Kasumi-1 (cell line): ENCODE measurements at regions not wholly inside any gene's neighbourhood (a gene's known extent, or its start where the extent isn't known, plus 50 kb on each side); places are given as distances from the start of the nearest gene placed in this dataset.

Source experiments
- DNase-seq, 2 experiments: peaks; one replicate each; lab custom pipeline; 2025; lab: John Stamatoyannopoulos, UW

DNA sequence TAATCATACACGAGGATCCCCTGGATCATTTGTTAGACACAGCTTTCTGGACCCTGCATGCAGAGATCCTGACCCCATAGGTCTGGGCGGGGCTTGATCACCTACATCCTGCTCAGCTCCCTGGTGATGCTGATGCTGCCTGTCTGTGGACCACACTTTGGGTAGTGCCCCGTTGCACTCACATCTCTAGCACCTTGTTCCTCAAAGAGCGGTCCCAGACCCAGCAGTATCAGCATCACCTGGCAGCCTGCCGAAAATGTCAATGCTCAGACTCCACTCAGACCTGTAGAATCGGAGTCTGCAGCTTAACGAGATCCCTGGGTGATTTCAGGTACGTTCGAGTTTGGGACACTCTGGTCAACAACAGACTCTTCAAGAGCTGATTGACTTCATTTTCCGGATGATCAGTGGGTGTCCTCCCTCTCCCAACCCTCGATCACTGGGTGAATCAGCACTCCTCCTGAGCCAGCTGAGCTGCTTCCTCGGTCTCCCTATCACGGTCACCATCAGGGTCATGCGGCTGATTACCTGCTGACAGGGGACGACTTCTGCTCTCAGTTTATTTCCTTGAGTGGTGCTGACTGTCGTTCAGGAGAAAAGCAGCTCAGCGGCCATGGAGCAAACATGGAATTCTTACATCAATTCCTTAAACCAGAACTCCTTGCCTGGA is 150.6 kb upstream of the RAB12 start:
- no peak for DNase-seq

DNA sequence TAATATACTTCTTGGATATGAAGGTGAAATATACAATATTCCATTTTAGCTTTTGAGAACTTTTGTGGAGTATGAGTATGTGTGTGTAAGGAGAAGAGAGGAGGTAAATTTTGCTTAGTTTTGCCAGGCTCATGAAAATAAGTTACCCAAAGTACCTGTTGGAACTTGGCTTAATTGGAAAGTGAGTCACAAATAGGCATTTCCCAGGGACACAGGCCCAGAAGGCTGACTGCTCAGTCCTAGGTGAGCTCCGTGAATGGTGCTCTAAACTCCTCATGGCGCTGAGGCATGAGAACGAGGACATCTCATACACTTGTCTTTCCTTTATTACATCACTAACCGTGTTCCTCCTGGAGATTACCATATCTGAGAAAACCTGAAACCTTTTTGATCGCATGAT is 148.5 kb upstream of the RAB12 start:
- no peak for DNase-seq

DNA sequence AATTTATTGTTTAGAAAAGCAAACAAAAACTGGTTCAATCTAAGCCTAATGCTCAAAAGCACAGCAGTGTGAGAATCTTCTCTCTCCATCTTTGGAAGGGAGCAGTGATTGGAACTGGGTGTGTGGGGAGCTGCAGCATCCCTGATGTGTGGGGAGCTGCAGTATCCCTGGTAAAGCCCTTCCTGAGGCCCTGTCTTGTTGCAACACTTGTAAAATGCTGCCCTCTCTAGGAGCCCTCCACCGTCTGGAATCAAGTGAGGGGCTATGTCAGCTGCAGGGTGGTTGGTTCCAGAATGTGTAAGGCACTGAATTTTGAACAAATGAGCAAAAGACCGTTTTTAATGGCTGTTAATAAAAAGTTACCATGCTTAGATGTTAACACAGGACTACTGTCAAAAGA is 147.7 kb upstream of the RAB12 start:
- DNase-seq = no peak

DNA sequence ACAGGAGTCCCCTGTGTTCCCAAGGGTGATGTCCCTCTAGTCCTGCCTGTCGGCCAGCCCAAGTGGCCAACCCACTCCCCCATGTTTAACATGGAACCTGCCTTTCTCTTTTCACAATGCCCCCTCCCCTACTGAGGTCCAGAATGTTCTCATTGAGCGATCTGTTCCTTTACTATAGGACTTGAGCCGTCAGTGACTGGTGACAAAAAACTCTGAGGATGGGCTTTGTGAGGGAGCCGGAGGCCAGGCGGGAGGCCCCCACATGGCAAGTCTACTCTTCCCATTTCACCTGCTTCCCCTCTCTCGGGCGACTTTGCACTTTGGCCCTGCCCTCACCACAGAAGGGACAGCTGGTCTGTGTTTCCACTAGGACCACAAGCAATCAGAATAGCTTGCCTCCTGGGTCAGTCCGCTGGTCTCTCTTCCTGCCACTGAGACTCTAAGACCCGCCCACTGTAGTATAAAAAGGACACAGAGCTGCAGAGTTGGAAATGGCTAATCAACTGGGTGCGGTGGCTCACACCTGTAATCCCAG is 146.5 kb upstream of the RAB12 start:
- no peak for DNase-seq

- DNase-seq = no peak
Observed at GRCh38 chr18:8463791-8464190, 145.4 kb upstream of the RAB12 start.

DNA sequence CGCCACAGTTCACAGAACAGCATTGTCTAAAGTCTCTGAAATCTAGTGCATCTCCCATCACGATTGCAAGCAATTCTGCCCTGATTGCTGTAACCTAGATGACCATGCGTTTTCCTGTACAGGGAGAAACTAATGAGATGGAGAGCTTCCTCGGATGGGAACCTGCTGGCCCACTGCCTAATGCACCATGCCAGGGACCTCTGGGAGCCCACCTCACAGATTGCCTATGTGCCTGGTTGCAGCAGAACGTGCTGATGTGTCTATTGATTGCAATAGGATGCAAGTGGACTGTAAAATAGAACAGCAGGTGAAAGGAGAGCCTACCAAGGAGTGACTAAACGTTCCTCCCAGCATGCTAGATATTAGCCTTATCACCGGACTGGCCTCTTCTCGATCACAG is 141.0 kb upstream of the RAB12 start:
- no peak for DNase-seq

GRCh38 chr18:8468921-8469335 is 140.3 kb upstream of the RAB12 start:
- no peak for DNase-seq

DNA sequence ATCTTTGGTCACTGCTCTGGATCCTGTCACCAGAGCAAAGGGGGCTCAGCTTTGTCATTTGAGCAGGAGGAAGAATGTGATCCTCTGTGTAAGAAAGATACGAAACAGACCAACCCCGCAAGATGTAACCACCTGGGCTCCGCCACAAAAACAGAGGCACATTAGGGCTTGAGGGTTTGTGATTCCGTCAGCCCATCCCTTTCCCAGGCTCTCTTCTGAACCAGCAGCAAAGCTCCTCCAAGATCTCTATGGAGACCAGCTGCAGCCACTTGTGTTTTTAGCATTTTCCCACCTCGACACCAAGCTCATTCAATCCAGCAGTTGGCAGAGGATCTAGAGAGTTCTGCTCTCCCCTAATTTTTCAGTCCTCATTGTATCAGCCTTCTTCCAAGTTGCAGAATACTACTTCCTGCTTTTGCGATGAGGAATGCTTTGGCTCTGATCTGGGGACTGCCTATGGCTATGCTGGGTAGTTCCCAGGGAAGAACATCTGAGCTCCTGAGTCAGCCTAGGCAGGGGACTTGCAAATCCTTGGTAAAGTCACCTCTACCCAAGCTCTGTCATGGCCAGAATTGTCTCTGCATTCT is 139.6 kb upstream of the RAB12 start:
- no peak for DNase-seq

GRCh38 chr18:8471372-8471771 is 137.9 kb upstream of the RAB12 start:
- no peak for DNase-seq

- no peak for DNase-seq
Observed at GRCh38 chr18:8474661-8475060, 134.6 kb upstream of the RAB12 start.

GRCh38 chr18:8477615-8478014 is 131.6 kb upstream of the RAB12 start:
- no peak for DNase-seq

GRCh38 chr18:8478166-8478967 is 130.9 kb upstream of the RAB12 start:
- peak; percentile 45 to 61 for DNase-seq

GRCh38 chr18:8478968-8479370 is 130.3 kb upstream of the RAB12 start:
- DNase-seq = no peak

DNA sequence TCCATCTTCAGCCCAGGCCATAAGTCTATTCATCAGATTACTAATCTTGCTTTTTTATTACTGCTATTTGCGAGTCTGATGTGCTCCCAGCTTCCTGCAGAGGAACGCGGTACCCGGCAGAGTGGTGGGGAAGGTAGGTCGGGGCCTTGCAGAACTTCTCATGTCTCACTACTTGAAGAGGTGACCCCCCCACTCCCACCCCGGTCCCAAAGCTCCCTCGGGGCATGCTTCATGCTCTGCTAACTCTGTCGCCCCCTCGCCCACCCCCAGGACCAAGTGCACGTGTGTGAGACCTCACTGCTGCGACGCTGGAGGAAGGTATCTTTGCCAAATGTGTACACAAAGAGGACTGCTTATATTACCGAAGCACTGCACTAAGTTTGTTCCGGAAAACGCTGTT is 129.4 kb upstream of the RAB12 start:
- no peak for DNase-seq

DNA sequence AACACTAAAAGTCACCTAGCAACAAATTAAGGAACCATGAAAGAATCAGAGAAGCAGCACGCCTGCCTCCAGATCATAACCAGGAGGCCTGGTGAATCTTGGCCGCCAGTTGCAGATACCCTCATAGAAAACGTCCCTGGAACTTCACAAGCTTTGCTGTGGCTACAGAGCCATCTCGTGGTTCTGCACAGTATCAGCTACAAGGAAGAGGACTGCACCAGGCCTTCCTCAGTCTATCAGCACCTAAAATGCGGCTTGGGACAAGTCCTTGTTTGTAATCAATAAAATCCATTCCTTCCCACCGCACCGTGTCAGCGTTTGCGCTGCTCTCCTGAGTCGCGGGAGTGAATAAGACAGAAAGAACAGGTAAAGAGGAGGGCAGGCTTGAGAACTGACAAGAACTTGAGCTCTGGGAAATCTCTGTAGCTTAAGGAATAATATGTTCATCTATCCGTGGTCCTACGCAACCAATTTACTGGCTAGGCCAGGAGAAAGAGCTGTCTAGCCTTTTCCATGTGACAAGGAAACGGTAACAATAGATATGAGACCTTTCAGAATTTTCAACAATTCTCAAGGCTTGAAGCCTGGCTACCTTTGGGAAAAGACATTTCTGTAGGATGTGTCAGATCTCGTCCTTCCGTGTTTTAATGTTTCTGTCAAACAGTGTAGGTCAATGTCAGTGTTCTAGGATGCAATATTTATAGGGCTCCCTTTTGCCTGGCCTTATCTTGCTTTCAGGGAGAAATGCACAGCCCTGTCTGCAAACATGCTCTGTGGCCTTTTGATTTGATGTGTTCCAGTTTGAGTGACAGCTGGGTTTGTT is 128.5 kb upstream of the RAB12 start:
- DNase-seq = peak; percentile 53 to 66

DNA sequence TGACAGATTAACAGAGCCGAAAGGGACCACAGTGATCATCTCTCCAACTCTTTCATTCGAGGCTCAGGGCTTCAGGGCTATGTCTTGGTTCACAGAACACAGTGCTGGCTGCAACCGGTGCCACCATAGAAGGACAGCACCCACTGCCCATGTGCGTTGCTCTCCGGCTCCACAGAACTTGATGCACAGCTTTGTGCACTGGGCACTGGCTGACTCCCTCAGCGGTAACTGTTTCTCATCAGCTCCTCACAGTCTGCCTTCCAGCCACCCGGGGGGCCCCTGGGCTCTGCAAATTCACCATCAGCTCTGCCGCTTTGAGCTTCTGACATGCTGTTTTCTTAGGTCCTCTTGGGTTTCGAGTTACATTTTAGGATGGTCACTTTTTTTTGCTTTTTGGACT is 124.3 kb upstream of the RAB12 start:
- no peak for DNase-seq

DNA sequence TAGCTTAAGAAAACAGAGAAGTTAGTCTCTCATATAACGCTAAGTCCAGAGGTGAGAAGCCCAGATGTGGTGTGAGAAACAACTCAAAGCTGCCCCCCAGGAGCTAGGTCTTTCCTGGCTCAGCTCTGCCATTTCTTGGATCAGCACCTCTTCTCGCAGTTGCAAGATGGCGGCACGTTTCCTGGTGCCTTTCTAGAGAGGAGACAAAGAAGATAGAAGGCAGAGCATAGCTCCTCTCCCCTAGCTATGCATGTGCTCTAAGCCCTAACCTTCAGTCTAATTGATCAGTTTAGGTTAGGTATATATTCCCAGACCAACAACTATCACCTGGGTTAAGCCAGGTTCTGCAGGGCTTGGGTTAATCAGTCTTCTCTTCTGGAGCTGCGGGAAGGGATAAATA is 119.5 kb upstream of the RAB12 start:
- no peak for DNase-seq

DNA sequence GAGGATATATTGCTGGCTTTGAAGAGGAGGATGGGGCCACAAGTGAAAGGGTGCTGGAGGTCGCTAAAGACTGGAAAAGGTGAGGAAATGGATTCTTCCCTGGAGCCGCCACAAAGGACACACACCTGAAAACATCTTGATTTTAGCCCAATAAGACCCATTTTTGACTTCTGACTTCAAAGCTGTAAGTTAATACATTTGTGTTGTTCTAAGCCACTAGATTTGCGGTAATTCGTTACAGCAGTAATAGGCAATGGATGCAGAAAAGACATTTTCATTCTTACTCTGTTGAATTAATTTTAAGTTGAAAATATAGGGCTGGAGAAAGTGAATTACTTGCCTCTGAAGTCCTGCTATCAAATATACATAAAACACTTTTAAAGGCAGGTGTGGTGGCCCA is 117.7 kb upstream of the RAB12 start:
- no peak for DNase-seq

DNA sequence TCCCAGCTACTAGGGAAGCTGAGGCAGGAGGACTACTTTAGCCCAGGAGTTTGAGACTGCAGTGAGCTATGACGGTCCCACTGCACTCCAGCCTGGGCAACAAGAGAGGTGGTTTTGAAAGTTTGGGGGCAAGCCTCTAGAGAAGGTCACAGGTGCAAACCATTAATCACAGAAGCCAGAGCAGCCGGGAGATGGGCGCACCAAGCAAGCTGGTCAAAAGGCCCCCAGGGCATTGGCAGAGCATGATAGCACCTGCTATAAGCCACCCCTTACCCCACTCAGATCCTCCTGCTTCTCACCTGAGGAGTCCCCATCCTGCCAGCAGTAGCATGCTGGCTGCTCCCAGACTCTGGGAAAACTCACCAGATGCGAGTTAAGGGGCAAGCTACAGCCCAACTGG is 116.1 kb upstream of the RAB12 start:
- DNase-seq = no peak

DNA sequence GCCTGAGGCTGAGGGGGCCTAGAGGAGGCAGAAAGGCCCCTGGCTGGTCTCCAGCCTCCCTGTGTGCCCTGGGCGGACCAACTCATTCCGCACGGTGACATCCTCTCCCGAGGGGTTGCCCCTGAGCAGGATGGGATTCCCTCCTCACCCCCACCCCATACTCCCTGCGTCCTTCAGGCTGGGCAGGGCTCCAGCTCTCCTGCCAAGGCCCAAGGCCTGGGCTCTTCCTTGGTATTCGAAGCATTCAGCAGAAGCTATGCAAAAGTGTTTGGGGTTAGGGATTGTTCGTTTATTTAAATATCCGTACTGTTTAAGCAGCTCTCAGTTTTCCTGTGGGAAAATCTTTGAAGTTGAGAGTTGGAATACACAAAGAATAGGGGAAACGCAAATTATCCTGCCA is 113.1 kb upstream of the RAB12 start:
- no peak for DNase-seq

GRCh38 chr18:8498905-8499304 is 110.3 kb upstream of the RAB12 start:
- no peak for DNase-seq
